HG02763 (cell line): ENCODE measurements at regions not wholly inside any gene's neighbourhood (a gene's known extent, or its start where the extent isn't known, plus 50 kb on each side); places are given as distances from the start of the nearest gene placed in this dataset.
"Not testable (repeated sequence)": the region's sequence is repeated elsewhere in the genome, so short reads cannot be mapped to it uniquely, and the experiment has no call there.

Experiments used
- ATAC-seq: cut with Tn5 transposase; IDR thresholded peaks from one replicate; pipeline ENCODE4 v1.9.1; 2021; ENCODE audit warnings: mild to moderate bottlenecking, moderate library complexity; ENCODE audit not compliant: unreplicated experiment

DNA sequence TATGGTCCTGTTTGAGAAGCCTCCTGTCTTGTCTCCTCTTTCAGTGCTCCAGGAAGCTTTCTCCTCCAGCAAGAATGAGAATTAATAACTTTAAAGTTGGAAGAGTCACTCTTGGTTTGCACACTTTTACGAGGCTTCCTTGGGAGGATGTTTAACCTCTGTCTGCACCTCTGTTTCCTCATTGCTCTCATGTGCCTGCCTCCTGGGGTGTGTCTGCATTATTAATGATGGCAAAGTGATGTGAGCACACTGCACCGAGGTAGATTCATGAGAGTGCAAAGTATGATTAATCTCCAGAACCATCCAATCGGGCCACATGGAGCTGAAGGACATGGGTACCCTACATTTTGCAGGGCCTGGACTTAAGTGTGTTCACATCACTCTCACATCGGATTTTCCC, 73.5 kb upstream of the TENM4 start:
- no peak for ATAC-seq

GRCh38 chr11:79512706-79513469, 72.1 kb upstream of the TENM4 start:
- no peak for ATAC-seq

DNA sequence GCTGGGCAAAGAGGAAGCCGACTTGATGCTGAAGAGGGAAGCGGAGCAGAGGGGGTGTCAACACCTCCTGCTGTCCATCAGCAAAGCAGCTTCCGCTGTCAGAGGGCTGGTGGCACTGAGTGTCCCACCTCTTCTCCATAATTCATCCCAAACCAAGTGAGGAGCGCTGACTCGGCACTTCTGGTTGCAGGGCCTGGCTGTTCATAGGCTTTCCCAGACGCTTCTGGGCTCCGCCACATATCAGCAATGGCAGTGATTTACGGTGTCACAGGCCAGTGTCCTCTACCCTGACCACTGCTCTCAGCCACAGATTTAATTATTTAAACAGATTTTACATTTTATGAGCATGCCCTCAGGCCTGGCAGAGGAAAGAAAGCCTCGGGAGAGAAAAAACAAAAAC, 70.1 kb upstream of the TENM4 start:
- no peak for ATAC-seq

- ATAC-seq, result no peak
Measured at GRCh38 chr11:79508461-79508860, 67.6 kb upstream of the TENM4 start.

DNA sequence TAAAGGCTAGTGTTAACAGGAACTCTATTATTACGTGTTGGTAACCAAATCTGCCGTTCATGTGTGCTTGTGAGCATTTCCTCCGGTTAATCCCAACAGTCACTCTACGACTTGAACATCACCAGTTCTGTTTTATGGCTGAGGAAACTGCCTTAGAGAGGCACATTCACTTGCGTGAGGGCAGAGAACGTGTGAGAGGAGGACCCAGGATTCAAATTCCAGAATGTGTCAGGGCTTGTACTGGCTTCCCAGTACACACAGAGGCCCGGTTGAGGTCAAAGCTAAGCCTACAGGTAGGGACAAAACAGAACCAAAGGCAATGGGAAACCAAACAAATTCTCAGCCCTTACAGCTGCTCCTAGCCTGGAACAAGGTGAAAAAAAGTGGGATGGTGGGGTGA, 66.9 kb upstream of the TENM4 start:
- no peak for ATAC-seq

- ATAC-seq, result no peak
Measured at GRCh38 chr11:79506734-79507344, 66.0 kb upstream of the TENM4 start.

DNA sequence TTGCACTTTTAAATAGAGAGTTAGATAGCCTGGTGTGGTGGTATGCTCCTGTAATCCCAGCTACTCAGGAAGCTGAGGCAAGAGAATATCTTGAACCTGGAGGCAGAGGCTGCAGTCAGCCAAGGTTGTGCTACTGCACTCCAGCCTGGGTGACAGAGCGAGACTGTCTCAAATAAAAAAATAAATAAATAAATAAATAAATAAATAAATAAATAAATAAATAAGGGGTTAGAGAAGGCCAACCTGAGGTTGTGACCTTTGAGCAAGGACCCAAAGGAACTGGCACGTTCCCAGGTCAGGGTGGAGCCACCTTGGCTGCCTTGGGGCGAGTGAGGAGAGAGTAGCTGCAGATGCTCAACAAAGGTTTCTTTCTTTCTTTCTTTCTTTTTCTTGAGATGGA, 65.3 kb upstream of the TENM4 start:
- no peak for ATAC-seq

GRCh38 chr11:79503028-79503427, 62.2 kb upstream of the TENM4 start:
- ATAC-seq, result no peak

DNA sequence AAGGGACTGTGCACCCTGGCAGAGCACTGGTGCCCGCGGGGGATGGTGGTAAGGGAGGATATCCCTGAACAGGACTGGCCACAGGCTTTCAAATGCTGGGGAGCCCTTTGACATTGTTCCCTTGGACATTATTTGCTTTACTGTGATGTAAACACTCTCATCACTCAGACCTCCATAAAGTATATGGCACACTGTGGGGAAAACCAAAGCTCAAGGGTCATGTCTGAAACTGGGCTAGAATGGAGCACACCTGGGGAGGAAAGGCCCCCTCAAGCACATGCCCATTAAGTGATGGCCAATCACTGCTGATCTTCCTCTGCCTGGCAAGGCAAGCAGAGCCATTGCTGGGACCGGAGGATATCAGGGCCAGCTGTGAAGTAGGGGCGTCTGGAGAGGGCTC, 60.9 kb upstream of the TENM4 start:
- ATAC-seq, result no peak

DNA sequence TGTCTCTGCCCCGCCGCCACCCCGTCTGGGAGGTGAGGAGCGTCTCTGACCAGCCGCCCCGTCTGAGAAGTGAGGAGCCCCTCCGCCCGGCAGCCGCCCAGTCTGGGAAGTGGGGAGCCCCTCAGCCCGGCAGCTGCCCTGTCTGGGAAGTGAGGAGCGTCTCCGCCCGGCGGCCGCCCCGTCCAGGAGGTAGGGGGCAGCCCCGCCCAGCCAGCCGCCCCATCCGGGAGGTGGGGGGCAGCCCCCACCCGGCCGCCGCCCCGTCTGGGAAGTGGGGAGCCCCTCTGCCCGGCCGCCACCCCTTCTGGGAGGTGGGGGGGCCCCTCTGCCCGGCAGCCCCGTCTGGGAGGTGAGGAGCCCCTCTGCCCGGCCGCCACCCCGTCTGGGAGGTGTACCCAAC, 59.1 kb upstream of the TENM4 start:
- ATAC-seq, result not testable (repeated sequence)

GRCh38 chr11:79498667-79499066, 57.8 kb upstream of the TENM4 start:
- no peak for ATAC-seq

DNA sequence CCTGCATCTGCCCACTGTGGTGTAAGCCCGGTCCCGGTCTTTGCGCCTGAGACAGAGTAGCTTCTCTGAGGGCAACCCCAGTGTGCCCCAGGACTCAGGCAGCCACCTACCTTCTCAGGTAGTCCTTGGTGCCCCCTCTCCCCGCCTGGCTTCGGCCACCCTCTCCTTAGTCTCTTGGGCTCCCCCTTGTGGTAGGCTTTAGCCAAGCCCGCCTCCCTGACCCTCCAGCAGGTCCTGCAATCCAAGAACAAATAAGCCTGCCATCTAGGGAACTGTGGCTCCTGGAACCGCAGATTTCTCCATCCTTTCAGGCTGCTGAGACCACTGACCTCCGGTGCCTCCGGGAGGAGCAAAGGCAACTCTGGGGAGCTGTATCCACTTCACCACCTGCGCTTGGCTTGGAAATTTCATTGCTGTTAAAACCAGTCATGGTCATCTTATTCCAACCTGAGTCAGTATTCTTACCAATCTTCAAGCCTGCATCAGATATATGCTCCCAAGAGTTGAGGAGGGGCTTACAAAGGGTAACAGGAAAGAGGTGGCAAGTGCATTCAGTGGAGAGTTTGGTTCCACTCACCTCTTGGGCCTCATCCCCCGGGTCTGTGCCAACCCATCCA, 52.8 kb upstream of the TENM4 start:
- peak; percentile 66 for ATAC-seq

DNA sequence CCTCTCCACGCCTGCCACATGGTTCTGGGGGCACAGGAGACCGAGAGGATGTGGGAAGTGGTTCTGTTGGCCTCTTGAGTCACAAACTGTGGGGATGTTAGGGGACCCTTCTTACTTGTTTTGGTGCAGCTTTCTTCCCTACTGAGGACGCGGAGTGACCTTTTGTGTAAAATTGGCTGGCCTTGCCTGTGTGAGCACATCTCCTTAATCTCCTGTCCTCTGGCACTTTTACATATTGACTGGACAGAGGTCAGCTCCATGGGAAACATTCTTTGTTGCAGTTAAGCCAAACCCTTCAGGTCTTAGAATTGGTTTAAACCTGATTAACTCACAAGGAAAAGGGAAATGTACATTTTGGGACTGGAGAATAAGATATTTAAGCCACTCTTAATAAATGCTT, 51.2 kb upstream of the TENM4 start:
- no peak for ATAC-seq
